GM10248 (cell line): ENCODE measurements at regions not wholly inside any gene's neighbourhood (a gene's known extent, or its start where the extent isn't known, plus 50 kb on each side); places are given as distances from the start of the nearest gene placed in this dataset.

Experiments used
- CTCF ChIA-PET: fragments of 300-600 bp; sonication (Branson Sonifier 250); formaldehyde crosslinking; extraction: SDS; loops from one replicate; lab custom pipeline; 2021; ENCODE audit warnings: antibody characterized with exemption; lab: Yijun Ruan, JAX
- POLR2A ChIA-PET: fragments of 350-650 bp; sonication (Branson Sonifier 250); formaldehyde crosslinking; extraction: SDS; loops from one replicate; lab custom pipeline; 2020; ENCODE audit warnings: antibody characterized with exemption; lab: Yijun Ruan, JAX
- DNase-seq: peaks from one replicate; pipeline ENCODE4 v3.0.0; 2012; ENCODE audit errors: extremely low spot score
- TF ChIP-seq, protein P1 (sequence below): IDR thresholded peaks from 2 replicates; pipeline ENCODE4 v1.5.1; 2012; ENCODE audit warnings: mild to moderate bottlenecking, low read depth; ENCODE audit errors: extremely low read depth, missing control alignments, control extremely low read depth

DNA sequence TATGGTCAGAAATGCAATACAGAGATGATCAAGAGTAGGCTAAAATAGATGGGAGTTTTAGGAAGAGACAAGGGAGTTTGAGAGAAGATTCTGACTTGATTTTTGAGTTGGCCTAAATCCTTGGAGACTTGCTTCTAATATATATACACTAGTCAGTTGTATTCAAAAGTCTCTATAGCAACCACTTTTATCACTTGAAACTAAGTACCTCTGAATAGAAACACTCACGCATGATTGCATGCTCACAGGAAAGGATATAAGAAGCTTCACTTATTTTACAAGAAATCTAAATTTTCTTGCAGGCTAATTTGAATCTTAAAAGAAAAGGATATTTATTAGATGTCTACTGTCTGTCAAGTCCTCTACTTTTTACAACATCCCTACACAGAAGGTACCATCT lies 316.8 kb downstream of the SNAPC1 start:
- no peak for DNase-seq
- POLR2A ChIA-PET: no interaction called here
- CTCF ChIA-PET: interaction anchor here (0.8 to 1.5 kb wide), 4 partner anchors 9 to 47 kb away, joined by 3 to 4 read pairs (median 3); no protein-coding TSS in a partner anchor
- TF ChIP-seq, protein P1, sequence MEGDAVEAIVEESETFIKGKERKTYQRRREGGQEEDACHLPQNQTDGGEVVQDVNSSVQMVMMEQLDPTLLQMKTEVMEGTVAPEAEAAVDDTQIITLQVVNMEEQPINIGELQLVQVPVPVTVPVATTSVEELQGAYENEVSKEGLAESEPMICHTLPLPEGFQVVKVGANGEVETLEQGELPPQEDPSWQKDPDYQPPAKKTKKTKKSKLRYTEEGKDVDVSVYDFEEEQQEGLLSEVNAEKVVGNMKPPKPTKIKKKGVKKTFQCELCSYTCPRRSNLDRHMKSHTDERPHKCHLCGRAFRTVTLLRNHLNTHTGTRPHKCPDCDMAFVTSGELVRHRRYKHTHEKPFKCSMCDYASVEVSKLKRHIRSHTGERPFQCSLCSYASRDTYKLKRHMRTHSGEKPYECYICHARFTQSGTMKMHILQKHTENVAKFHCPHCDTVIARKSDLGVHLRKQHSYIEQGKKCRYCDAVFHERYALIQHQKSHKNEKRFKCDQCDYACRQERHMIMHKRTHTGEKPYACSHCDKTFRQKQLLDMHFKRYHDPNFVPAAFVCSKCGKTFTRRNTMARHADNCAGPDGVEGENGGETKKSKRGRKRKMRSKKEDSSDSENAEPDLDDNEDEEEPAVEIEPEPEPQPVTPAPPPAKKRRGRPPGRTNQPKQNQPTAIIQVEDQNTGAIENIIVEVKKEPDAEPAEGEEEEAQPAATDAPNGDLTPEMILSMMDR: no peak

DNA sequence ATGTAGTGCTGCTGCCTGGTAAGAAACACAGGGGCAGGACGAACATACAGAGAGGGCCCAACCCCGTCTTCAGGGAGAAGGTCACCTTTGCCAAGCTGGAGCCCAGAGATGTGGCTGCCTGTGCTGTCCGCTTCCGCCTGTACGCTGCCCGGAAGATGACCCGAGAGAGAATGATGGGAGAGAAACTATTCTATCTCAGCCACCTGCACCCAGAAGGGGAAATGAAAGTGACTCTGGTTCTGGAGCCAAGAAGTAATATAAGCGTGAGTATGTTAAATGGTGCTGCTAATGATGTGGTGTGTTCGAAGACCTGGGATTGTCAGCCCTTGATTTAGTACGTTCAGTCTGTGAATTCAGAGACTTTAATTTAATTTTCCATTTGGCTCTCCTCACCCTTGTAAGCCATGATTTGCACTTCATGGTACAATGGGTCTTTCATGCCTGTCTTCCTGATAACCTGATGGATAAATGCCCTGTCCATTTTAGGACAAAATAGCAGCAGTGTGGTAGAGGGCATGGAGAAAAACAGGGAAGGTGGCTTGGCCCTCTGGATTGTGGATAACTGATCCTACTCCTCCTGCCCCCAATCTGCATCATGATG lies 318.9 kb downstream of the SNAPC1 start:
- TF ChIP-seq, protein P1: no peak
- POLR2A ChIA-PET: no interaction called here
- peak; percentile 57 for DNase-seq
- CTCF ChIA-PET: interaction anchor here (1.3 to 2.4 kb wide), 4 partner anchors 12 to 18 kb away, joined by 4 to 7 read pairs (median 4); no protein-coding TSS in a partner anchor

DNA sequence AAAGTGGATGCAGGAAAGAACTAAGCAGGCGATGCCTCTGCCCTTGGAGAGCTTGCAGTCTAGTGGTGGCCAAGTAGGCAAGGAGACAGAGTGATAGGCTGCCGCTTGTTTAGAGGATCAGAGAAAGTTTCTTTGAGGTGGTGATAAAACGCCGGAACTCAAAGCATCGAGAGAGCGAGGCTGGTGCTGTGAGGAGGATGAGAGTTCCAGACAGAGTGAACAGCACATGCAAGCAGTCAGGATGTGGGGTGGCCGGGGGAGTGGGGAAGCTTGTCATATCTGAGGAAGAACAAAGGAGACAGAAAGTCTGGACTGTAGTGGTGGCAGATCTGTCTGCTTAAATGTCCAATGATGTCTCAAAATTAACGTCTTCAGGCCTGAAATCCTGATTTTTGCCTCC lies 319.7 kb downstream of the SNAPC1 start:
- ChIA-PET POLR2A (no interaction called here), CTCF (interaction anchor here (1.1 to 2.4 kb wide), 4 partner anchors 13 to 51 kb away, joined by 3 to 7 read pairs (median 4); no protein-coding TSS in a partner anchor)
- TF ChIP-seq, protein P1: no peak
- DNase-seq: no peak

DNA sequence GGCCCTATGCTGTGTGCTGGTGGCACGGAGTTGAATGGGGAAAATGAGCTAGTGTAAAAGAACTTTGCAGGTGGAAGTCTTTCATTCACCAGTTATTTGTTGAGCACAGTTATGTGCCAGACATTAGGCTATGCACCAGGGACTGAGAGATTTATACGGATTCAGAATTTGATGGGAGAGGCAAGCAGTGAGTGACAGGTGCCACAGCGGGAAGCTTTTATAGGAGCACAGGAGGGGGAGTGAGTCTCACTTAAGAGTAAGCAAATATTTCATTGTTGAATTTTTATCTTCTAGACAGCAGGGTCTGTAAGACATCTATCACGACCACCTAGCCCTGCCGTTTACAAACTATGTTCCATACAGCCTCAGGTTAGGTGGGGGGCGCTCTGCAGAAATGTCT lies 320.6 kb downstream of the SNAPC1 start:
- TF ChIP-seq, protein P1: no peak
- DNase-seq: no peak
- POLR2A ChIA-PET: no interaction called here
- CTCF ChIA-PET: interaction anchor here (1.1 to 2.4 kb wide), 4 partner anchors 13 to 52 kb away, joined by 3 to 7 read pairs (median 4); no protein-coding TSS in a partner anchor

DNA sequence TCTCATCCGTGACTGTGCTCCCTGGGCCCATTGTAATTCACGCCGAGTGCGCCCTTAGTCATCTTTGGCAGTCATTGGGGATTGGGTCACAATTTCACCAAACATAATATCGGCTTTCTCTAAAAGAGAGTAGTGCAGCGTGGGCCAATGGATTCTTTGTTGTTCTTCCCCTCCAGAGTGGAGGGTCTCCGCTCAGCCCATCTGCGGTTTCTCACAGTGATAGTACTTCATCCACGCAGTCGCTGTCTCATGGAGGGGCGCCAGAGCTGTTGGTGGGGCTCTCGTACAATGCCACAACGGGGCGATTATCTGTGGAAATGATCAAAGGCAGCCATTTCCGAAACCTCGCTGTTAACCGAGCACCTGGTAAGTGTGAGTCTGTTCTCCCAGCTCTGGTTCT lies 321.8 kb downstream of the SNAPC1 start:
- POLR2A ChIA-PET: no interaction called here
- TF ChIP-seq, protein P1: no peak
- no peak for DNase-seq
- CTCF ChIA-PET: interaction anchor here (1.0 to 1.8 kb wide), 3 partner anchors 40 to 190 kb away, joined by 3 to 4 read pairs (median 3); no protein-coding TSS in a partner anchor

DNA sequence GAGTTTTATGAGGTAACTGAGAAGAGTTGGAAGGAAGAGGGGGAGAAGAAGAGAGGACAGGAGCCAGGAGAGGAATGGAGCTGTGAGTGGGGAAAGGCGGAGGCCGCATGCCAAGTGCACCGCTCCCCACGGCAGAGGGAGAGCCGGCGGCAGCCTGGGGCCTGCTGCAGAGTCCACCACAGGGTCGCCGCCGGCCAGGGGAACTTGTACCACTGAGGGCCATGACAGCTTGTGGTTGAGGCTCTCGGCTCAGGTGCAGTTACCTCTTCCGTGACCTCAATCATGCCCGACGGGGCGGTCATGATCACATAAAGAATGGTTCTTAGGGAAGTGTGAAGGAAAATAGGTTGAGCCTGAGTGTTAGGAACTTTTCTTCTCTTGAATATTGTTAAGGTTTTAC lies 325.0 kb downstream of the SNAPC1 start:
- CTCF ChIA-PET: no interaction called here
- POLR2A ChIA-PET: no interaction called here
- no peak for DNase-seq
- TF ChIP-seq, protein P1: no peak
